Sigmoid colon (tissue), 4 donors: ENCODE measurements at regions not wholly inside any gene's neighbourhood (a gene's known extent, or its start where the extent isn't known, plus 50 kb on each side); places are given as distances from the start of the nearest gene placed in this dataset.

ENCODE experiments used
- CTCF ChIP-seq, 4 experiments: fragments of 450-650 bp in 3 of 4; fragments of 200-600 bp in 1 of 4; IDR thresholded peaks; one replicate each; pipeline ENCODE4 v1.5.1; 2016 to 2019; ENCODE audit warnings: antibody characterized with exemption in 4 of 4, mild to moderate bottlenecking in 3 of 4, moderate library complexity in 2 of 4
- EP300 ChIP-seq, 4 donors: sonication (generic); formaldehyde crosslinking; IDR thresholded peaks; one replicate each; pipeline ENCODE4 v1.6.1; 2017; ENCODE audit warnings: antibody characterized with exemption in 4 of 4
- POLR2A ChIP-seq, 2 donors: fragments of 450-650 bp; IDR thresholded peaks; one replicate each; pipeline ENCODE4 v1.6.1; 2016; ENCODE audit warnings: antibody characterized with exemption in 2 of 2, mild to moderate bottlenecking in 2 of 2, moderate library complexity in 2 of 2

- TF ChIP-seq CTCF (IDR thresholded peaks at IDR 0.05), result no peak
- no peak for TF ChIP-seq POLR2A (IDR thresholded peaks at IDR 0.05)
- no peak for TF ChIP-seq EP300 (IDR thresholded peaks at IDR 0.05)
Measured at GRCh38 chr14:104383996-104384775, 195.4 kb upstream of the C14orf180 start.
